ENCODE measurements at regions not wholly inside any gene's neighbourhood (a gene's known extent, or its start where the extent isn't known, plus 50 kb on each side); places are given as distances from the start of the nearest gene placed in this dataset.
A peak's percentile ranks its signal among the peaks of the same experiment; 100 is the strongest.

DNA sequence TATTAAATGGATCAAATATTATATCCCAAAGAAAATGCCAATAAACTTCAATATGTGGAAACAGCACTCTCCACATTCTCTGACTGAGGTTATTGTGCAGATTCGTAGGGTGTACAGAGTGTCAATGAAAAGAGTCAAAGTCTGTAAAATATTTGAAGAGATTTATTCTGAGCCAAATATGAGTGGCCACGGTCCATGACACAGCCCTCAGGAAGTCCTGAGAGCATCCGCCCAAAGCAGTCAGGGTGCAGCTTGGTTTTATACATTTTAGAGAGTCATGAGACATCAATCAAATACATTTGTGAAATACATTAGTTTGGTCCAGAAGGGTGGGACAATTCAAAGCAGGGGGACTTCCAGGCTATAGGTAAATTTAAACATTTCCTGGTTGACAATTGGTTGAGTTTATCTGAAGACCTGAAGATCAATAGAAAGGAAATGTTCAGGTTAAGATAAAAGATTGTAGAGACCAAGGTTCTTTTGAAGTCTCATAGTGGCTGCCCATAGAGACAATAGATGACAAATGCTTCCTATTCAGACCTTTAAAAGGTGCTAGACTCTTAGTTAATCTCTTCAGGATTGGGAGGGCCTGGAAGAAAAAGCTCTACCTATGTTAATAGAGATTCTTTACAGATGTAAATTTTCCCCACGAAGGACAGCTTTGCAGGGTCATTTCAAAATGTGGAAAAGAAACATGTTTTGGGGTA lies 569.5 kb downstream of the MATN1 start:
- H3K4me1 Mint-ChIP-seq, result peaks cover 18% of the 10 kb centered on the region
- 44 to 50% methylated on average over 2 to 4 of the region's 4 CpGs for WGBS, 2 experiments (ENCODE audit: insufficient coverage in 1 of 2, insufficient read length in 1 of 2)
- no peaks in the 10 kb centered on the region for H3K27me3 Mint-ChIP-seq (ENCODE audit: insufficient read depth)

DNA sequence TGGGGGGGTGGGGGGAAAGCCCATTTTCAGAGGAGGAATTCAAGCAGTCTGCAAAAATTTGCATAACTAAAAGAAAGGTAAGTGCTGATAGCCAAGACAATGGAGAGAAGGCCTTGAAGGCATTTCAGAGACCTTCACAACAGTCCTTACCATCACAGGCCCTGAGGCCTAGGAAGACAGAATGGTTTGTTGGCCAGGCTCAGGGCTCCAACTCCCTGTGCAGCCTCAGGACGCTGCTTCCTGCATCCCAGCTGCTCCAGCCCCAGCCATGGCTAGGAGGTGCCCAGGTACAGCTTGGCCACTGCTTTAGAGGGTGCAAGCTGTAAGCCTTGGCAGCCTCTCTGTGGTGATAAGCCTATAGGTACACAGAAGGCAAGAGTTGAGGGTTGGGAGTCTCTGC lies 571.6 kb downstream of the MATN1 start:
- Mint-ChIP-seq H3K4me3 (no peak overlapping the region), H3K27ac (no peak overlapping the region), H3K4me1 (peaks cover 1% of the 10 kb centered on the region), H3K27me3 (ENCODE audit: insufficient read depth) (no peaks in the 10 kb centered on the region), H3K9me3 (peaks cover 83% of the 10 kb centered on the region), H3K36me3 (ENCODE audit: low read depth) (peaks cover 40% of the 10 kb centered on the region)
- Histone ChIP-seq H3K9ac (ENCODE audit: extremely low read depth, low read length, poor library complexity, severe bottlenecking) (no peak overlapping the region), H3K4me3 (ENCODE audit: low read length) (peak overlapping the region; percentile 74), H3K9me3 (ENCODE audit: control insufficient read depth, low read length) (peaks cover 70% of the 10 kb centered on the region), H3K27ac (ENCODE audit: low read depth, low read length) (no peak overlapping the region), H3K36me3 (ENCODE audit: control insufficient read depth, insufficient read depth, low read length) (peaks cover 6% of the 10 kb centered on the region), H3K27me3 (ENCODE audit: control insufficient read depth, insufficient read depth, low read length, poor library complexity, severe bottlenecking) (no peaks in the 10 kb centered on the region), H3K4me1 (ENCODE audit: control insufficient read depth, insufficient read depth, low read length) (no peaks in the 10 kb centered on the region)
- DNase-seq, result no peak
- WGBS, 2 experiments (ENCODE audit: insufficient coverage in 1 of 2, insufficient read length in 1 of 2), result 89% methylated on average over 1 of the region's 1 CpG
- TF ChIP-seq CTCF (conservative IDR thresholded peaks at IDR 0.05), result no peak

More for the DNA sequence above, 569.5 kb downstream of the MATN1 start:
- peaks cover 68% of the 10 kb centered on the region for H3K9me3 ChIP-seq (ENCODE audit: control insufficient read depth, low read length)
- Mint-ChIP-seq H3K9me3 (peaks cover 80% of the 10 kb centered on the region), H3K27ac (peak overlapping the region; percentile 78), H3K36me3 (ENCODE audit: low read depth) (peaks cover 40% of the 10 kb centered on the region), H3K4me3 (no peak overlapping the region)
- H3K9ac ChIP-seq (ENCODE audit: extremely low read depth, low read length, poor library complexity, severe bottlenecking), result peak overlapping the region; percentile 16
- H3K27me3 ChIP-seq (ENCODE audit: control insufficient read depth, insufficient read depth, low read length, poor library complexity, severe bottlenecking), result no peaks in the 10 kb centered on the region
- H3K36me3 ChIP-seq (ENCODE audit: control insufficient read depth, insufficient read depth, low read length), result peaks cover 6% of the 10 kb centered on the region
- peak overlapping the region; percentile 74 for H3K4me3 ChIP-seq (ENCODE audit: low read length)
- no peaks in the 10 kb centered on the region for H3K4me1 ChIP-seq (ENCODE audit: control insufficient read depth, insufficient read depth, low read length)
- no peak for TF ChIP-seq CTCF (conservative IDR thresholded peaks at IDR 0.05)
- no peak for DNase-seq
- no peak overlapping the region for H3K27ac ChIP-seq (ENCODE audit: low read depth, low read length)

- Histone ChIP-seq H3K4me1 (ENCODE audit: control insufficient read depth, insufficient read depth, low read length) (no peaks in the 10 kb centered on the region), H3K27me3 (ENCODE audit: control insufficient read depth, insufficient read depth, low read length, poor library complexity, severe bottlenecking) (no peaks in the 10 kb centered on the region), H3K27ac (ENCODE audit: low read depth, low read length) (no peak overlapping the region), H3K36me3 (ENCODE audit: control insufficient read depth, insufficient read depth, low read length) (peaks cover 6% of the 10 kb centered on the region), H3K4me3 (ENCODE audit: low read length) (peak overlapping the region; percentile 74), H3K9me3 (ENCODE audit: control insufficient read depth, low read length) (peaks cover 64% of the 10 kb centered on the region), H3K9ac (ENCODE audit: extremely low read depth, low read length, poor library complexity, severe bottlenecking) (no peak overlapping the region)
- no peak overlapping the region for H3K27ac Mint-ChIP-seq
- no peaks in the 10 kb centered on the region for H3K4me1 Mint-ChIP-seq
- H3K36me3 Mint-ChIP-seq (ENCODE audit: low read depth), result peaks cover 35% of the 10 kb centered on the region
- no peak for DNase-seq
- no peak overlapping the region for H3K4me3 Mint-ChIP-seq
- no peak for TF ChIP-seq CTCF (conservative IDR thresholded peaks at IDR 0.05)
- 78 to 93% methylated on average over 2 to 4 of the region's 4 CpGs for WGBS, 2 experiments (ENCODE audit: insufficient coverage in 1 of 2, insufficient read length in 1 of 2)
- H3K9me3 Mint-ChIP-seq, result peaks cover 76% of the 10 kb centered on the region
- no peaks in the 10 kb centered on the region for H3K27me3 Mint-ChIP-seq (ENCODE audit: insufficient read depth)
These were observed 572.3 kb downstream of the MATN1 start for GRCh38 chr1:30151119-30151518.

Measured in endodermal cell (in vitro differentiated cells).